SK-N-SH (cell line): ENCODE measurements at regions not wholly inside any gene's neighbourhood (a gene's known extent, or its start where the extent isn't known, plus 50 kb on each side); places are given as distances from the start of the nearest gene placed in this dataset.

Source experiments
- CTCF ChIA-PET: fragments of 300-600, 350-600 bp; formaldehyde crosslinking; extraction: SDS; loops from one replicate; lab custom pipeline; 2021; lab: Yijun Ruan, JAX
- POLR2A ChIA-PET: fragments of 350-600 bp; sonication (Branson Sonifier 250); formaldehyde crosslinking; extraction: SDS; loops from one replicate; lab custom pipeline; 2020; ENCODE audit warnings: antibody characterized with exemption, inconsistent platforms; lab: Yijun Ruan, JAX
- DNase-seq: peaks from one replicate; pipeline ENCODE4 v3.0.0; 2012
- H2AFZ ChIP-seq: fragments of 200-600 bp; sonication (generic); 2 replicates; pipeline ENCODE4 v1.8.1; 2016; ENCODE audit warnings: antibody characterized with exemption, mild to moderate bottlenecking, low read depth
- H3F3A ChIP-seq: fragments of 200-600 bp; sonication (generic); replicated peaks from 2 replicates; pipeline ENCODE3; 2016; ENCODE audit warnings: antibody characterized with exemption, mild to moderate bottlenecking; ENCODE audit not compliant: insufficient read depth
- H3K27ac ChIP-seq, 2 experiments: fragments of 200-500 bp in 1 of 2; fragments of 200-600 bp in 1 of 2; sonication (Bioruptor generic) in 1 of 2; sonication (generic), shearing (Covaris generic) in 1 of 2; 2 replicates each; pipeline versions ENCODE4 v1.5.1 to v1.6.1; 2014 to 2016; ENCODE audit warnings: low read depth in 2 of 2, inconsistent platforms in 1 of 2, low read length in 1 of 2, mild to moderate bottlenecking in 1 of 2, mixed read lengths in 1 of 2
- H3K27me3 ChIP-seq: fragments of 200-600 bp; sonication (generic), shearing (Covaris generic); 2 replicates; pipeline ENCODE4 v1.6.1; 2016; ENCODE audit warnings: mixed run types; ENCODE audit not compliant: insufficient read depth
- H3K36me3 ChIP-seq, 2 experiments: fragments of 200-500 bp in 1 of 2; fragments of 200-600 bp in 1 of 2; sonication (Bioruptor generic) in 1 of 2; sonication (generic) in 1 of 2; replicated peaks in 1 of 2; 2 replicates each; pipeline versions ENCODE3 to v1.5.1; 2014 to 2016; ENCODE audit warnings: low read length in 1 of 2, mild to moderate bottlenecking in 1 of 2; ENCODE audit not compliant: insufficient read depth in 2 of 2, control insufficient read depth in 1 of 2
- H3K4me1 ChIP-seq, 2 experiments: fragments of 200-500 bp in 1 of 2; fragments of 200-600 bp in 1 of 2; sonication (Bioruptor generic) in 1 of 2; sonication (generic), shearing (Covaris generic) in 1 of 2; 2 replicates each; pipeline versions ENCODE4 v1.5.1 to v1.6.1; 2014 to 2016; ENCODE audit warnings: low read depth in 1 of 2, low read length in 1 of 2, mixed run types in 1 of 2; ENCODE audit not compliant: insufficient read depth in 2 of 2, control insufficient read depth in 1 of 2
- H3K4me2 ChIP-seq: fragments of 200-600 bp; sonication (generic), shearing (Covaris generic); 2 replicates; pipeline ENCODE4 v1.6.1; 2017; ENCODE audit warnings: mixed run types
- H3K4me3 ChIP-seq, 2 experiments: fragments of 200-500 bp in 1 of 2; fragments of 200-600 bp in 1 of 2; sonication (Bioruptor generic) in 1 of 2; sonication (generic), shearing (Covaris generic) in 1 of 2; 2 replicates each; pipeline versions ENCODE4 v1.5.1 to v1.8.1; 2014 to 2016; ENCODE audit warnings: low read depth in 2 of 2, inconsistent platforms in 1 of 2, low read length in 1 of 2, mild to moderate bottlenecking in 1 of 2, mixed read lengths in 1 of 2, moderate library complexity in 1 of 2
- H3K79me2 ChIP-seq: fragments of 200-600 bp; sonication (generic); 2 replicates; pipeline ENCODE4 v1.8.1; 2017; ENCODE audit warnings: mild to moderate bottlenecking; ENCODE audit not compliant: insufficient read depth
- H3K9ac ChIP-seq: fragments of 200-600 bp; sonication (generic); 2 replicates; pipeline ENCODE4 v1.6.1; 2017; ENCODE audit warnings: mixed run types
- H3K9me2 ChIP-seq: fragments of 200-600 bp; sonication (generic); 2 replicates; pipeline ENCODE4 v1.6.1; 2017; ENCODE audit warnings: mixed run types
- H3K9me3 ChIP-seq: fragments of 200-600 bp; sonication (generic); 2 replicates; pipeline ENCODE4 v1.6.1; 2017; ENCODE audit warnings: mixed run types, mild to moderate bottlenecking, moderate library complexity
- H4K20me1 ChIP-seq: fragments of 200-600 bp; sonication (generic); 2 replicates; pipeline ENCODE4 v1.6.1; 2017; ENCODE audit warnings: mild to moderate bottlenecking, mixed run types; ENCODE audit not compliant: insufficient read depth
- ELF1 ChIP-seq: IDR thresholded peaks from 2 replicates; pipeline ENCODE4 v1.4.0; 2012
- FOSL2 ChIP-seq: IDR thresholded peaks from 2 replicates; pipeline ENCODE4 v1.4.0; 2012; ENCODE audit warnings: low read depth, mild to moderate bottlenecking, moderate library complexity, borderline replicate concordance
- FOXM1 ChIP-seq: IDR thresholded peaks from 2 replicates; pipeline ENCODE4 v1.4.0; 2012; ENCODE audit warnings: low read depth, mild to moderate bottlenecking
- MXI1 ChIP-seq: IDR thresholded peaks from 2 replicates; pipeline ENCODE4 v1.6.1; 2012; ENCODE audit warnings: mild to moderate bottlenecking, low read depth, low read length, improper control_type of control experiment
- NFIC ChIP-seq: IDR thresholded peaks from 2 replicates; pipeline ENCODE4 v1.4.0; 2012; ENCODE audit warnings: borderline replicate concordance
- RAD21 ChIP-seq: IDR thresholded peaks from 2 replicates; pipeline ENCODE4 v1.6.1; 2012; ENCODE audit warnings: mild to moderate bottlenecking, low read length
- RXRA ChIP-seq: IDR thresholded peaks from 2 replicates; pipeline ENCODE4 v1.4.0; 2012; ENCODE audit warnings: low read depth, mild to moderate bottlenecking, borderline replicate concordance
- TAF1 ChIP-seq: IDR thresholded peaks from 2 replicates; pipeline ENCODE4 v1.6.1; 2012; ENCODE audit warnings: low read depth, mild to moderate bottlenecking, low read length, moderate library complexity, borderline replicate concordance
- TEAD4 ChIP-seq: IDR thresholded peaks from 2 replicates; pipeline ENCODE4 v1.4.0; 2012; ENCODE audit warnings: mild to moderate bottlenecking, borderline replicate concordance; ENCODE audit not compliant: insufficient read depth
- YY1 ChIP-seq: IDR thresholded peaks from 2 replicates; pipeline ENCODE4 v1.4.0; 2012; ENCODE audit warnings: low read depth, mild to moderate bottlenecking
- WGBS: methylation state at CpG from one replicate; pipeline ENCODE4 v1.1.6; 2017; ENCODE audit warnings: low lambda C conversion rate; 5-methylcytosine and 5-hydroxymethylcytosine counted together
- TF ChIP-seq, protein P1 (sequence below): fragments of 200-600 bp; sonication (generic); IDR thresholded peaks from 2 replicates; pipeline ENCODE4 v1.6.1; 2017; ENCODE audit warnings: antibody characterized with exemption, mild to moderate bottlenecking, moderate library complexity
- TF ChIP-seq, protein P2 (sequence below): fragments of 150-350 bp; IDR thresholded peaks from 2 replicates; pipeline ENCODE4 v1.6.1; 2017; ENCODE audit warnings: antibody characterized with exemption, low read length, low read depth, borderline replicate concordance

DNA sequence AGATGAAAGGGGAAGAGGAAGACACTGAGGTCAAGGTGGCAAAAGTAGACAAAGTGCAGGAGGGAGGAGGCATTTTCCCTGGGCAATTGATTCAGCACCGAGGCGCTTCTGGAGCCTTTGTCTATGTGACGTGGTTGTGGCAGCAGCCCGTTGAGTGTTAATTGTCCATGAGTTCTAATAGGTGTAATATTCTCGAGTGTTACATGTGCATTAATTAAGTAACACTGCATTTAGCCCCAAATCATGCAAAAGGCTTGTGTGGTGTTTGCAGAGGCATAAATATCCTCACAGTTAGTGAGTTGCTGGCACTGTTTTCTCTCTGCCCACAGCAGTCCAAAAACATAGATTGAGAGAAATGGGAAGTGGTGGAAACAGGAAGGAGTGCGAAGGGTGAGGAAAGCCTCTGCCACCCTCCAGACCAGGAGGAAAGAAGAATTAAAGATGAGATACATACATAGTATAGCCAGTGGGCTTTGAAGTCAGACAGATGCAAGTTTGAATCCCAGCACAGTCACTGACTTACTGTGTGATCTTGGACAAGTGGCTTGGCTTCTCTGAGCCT lies 361.2 kb downstream of the MN1 start (continued):
- no peak for TF ChIP-seq FOSL2
- TF ChIP-seq, protein P1, sequence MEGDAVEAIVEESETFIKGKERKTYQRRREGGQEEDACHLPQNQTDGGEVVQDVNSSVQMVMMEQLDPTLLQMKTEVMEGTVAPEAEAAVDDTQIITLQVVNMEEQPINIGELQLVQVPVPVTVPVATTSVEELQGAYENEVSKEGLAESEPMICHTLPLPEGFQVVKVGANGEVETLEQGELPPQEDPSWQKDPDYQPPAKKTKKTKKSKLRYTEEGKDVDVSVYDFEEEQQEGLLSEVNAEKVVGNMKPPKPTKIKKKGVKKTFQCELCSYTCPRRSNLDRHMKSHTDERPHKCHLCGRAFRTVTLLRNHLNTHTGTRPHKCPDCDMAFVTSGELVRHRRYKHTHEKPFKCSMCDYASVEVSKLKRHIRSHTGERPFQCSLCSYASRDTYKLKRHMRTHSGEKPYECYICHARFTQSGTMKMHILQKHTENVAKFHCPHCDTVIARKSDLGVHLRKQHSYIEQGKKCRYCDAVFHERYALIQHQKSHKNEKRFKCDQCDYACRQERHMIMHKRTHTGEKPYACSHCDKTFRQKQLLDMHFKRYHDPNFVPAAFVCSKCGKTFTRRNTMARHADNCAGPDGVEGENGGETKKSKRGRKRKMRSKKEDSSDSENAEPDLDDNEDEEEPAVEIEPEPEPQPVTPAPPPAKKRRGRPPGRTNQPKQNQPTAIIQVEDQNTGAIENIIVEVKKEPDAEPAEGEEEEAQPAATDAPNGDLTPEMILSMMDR, result no peak
- no peak for TF ChIP-seq MXI1

DNA sequence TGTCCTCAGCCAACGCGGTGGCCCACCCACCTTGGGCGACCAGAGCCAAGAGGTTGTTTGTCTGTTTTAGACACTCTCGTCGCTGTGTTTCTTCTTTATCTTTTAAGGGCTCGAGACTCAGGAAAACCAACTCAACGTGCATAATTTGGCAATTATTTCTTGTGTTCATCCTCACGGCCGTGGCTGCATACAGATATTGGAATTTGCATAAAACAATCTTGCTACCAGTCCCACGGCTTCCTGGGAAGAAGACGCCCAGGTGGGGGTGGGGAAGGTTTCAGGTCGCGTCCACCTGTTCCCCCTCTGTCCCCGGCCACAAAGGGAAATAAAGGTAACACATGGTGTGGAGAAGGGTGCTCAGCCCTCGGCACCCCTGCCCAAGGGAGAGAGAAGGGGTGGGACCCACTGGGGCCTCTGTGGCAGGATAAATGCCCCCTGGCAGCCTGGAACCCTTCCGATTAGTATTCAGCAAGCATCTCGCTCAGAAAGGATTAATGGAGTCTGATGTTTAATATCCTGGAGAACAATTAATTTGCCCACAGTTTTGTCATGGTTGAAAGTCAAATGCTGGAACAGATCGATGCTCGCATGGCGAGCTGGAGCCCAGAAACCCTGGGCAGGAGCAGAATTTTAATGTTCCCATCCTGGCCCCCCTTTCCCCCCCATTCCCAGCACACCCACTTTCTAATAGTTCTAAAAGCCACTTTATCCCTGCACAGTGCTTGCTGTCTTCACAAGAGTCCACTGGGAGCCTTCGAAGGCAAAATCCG lies 359.7 kb downstream of the MN1 start:
- DNase-seq, result no peak
- no peaks in the 10 kb centered on the region for H3K79me2 ChIP-seq
- H3K4me2 ChIP-seq, result no peak overlapping the region
- H3K9me3 ChIP-seq, result no peaks in the 10 kb centered on the region
- 86% methylated on average over 22 of the region's 22 CpGs for whole genome bisulfite sequencing
- no peak overlapping the region for H3K9ac ChIP-seq
- no peaks in the 10 kb centered on the region for H3K27me3 ChIP-seq
- H4K20me1 ChIP-seq, result no peaks in the 10 kb centered on the region
- no peak overlapping the region for H3K27ac ChIP-seq
- H3K4me1 ChIP-seq, result peaks cover 4 to 12% of the 10 kb centered on the region in 2 experiments; a peak in 3 of 4 replicates
- no peak overlapping the region for H3K4me3 ChIP-seq
- peaks cover under 1% of the 10 kb centered on the region for H3F3A ChIP-seq
- no peak overlapping the region for H2AFZ ChIP-seq
- ChIA-PET CTCF (no interaction called here), POLR2A (no interaction called here)
- no peaks in the 10 kb centered on the region for H3K9me2 ChIP-seq
- H3K36me3 ChIP-seq, result no peaks in the 10 kb centered on the region
- no peak for TF ChIP-seq RXRA
- TF ChIP-seq TAF1, result no peak
- TF ChIP-seq RAD21, result no peak
- no peak for TF ChIP-seq FOXM1
- TF ChIP-seq NFIC, result no peak
- no peak for TF ChIP-seq YY1

DNA sequence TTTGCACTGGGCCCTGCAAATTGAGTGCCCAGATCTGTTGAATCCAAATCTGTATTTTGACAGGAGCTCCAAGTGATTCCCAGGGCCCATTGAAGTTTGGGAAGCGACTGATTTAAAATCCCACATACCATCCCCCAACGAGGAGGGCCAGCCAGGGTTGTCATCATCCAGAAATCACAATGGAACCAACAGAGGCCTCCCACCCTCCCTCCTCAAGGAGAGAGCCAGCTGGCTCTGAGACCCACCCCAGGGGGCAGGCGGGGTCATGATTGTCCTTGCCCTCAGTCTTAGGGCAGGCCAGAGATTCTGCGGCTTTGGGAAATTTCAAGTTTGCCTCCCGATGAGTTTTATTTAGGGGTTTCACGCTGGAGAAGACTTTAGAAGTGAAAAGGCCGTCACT lies 358.2 kb downstream of the MN1 start:
- no peaks in the 10 kb centered on the region for H3K79me2 ChIP-seq
- H3K9me2 ChIP-seq, result no peaks in the 10 kb centered on the region
- H3K4me3 ChIP-seq, result no peak overlapping the region
- H4K20me1 ChIP-seq, result no peaks in the 10 kb centered on the region
- H3K9me3 ChIP-seq, result no peaks in the 10 kb centered on the region
- H2AFZ ChIP-seq, result no peak overlapping the region
- H3F3A ChIP-seq, result no peaks in the 10 kb centered on the region
- H3K4me2 ChIP-seq, result no peak overlapping the region
- H3K27me3 ChIP-seq, result no peaks in the 10 kb centered on the region
- CTCF ChIA-PET, result no interaction called here
- peaks cover 4 to 8% of the 10 kb centered on the region in 2 experiments; a peak in 3 of 4 replicates for H3K4me1 ChIP-seq
- DNase-seq, result no peak
- POLR2A ChIA-PET, result no interaction called here
- no peak for TF ChIP-seq TEAD4
- no peak for TF ChIP-seq ELF1
- TF ChIP-seq, protein P2, sequence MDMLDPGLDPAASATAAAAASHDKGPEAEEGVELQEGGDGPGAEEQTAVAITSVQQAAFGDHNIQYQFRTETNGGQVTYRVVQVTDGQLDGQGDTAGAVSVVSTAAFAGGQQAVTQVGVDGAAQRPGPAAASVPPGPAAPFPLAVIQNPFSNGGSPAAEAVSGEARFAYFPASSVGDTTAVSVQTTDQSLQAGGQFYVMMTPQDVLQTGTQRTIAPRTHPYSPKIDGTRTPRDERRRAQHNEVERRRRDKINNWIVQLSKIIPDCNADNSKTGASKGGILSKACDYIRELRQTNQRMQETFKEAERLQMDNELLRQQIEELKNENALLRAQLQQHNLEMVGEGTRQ, result no peak
- no peak overlapping the region for H3K9ac ChIP-seq
- 83% methylated on average over 3 of the region's 7 CpGs for WGBS
- H3K27ac ChIP-seq, result no peak overlapping the region
- no peaks in the 10 kb centered on the region for H3K36me3 ChIP-seq
